Left kidney (tissue), 1 donor: ENCODE measurements at regions not wholly inside any gene's neighbourhood (a gene's known extent, or its start where the extent isn't known, plus 50 kb on each side); places are given as distances from the start of the nearest gene placed in this dataset.
"Not testable (repeated sequence)": the region's sequence is repeated elsewhere in the genome, so short reads cannot be mapped to it uniquely, and the experiment has no call there.

Experiments used
- DNase-seq: peaks from one replicate; pipeline ENCODE4 v3.0.0-alpha.2; 2013

- DNase-seq: no peak
Observed at GRCh38 chr4:106588891-106589290, 220.3 kb upstream of the GIMD1 start.

GRCh38 chr4:106587558-106587957, 219.0 kb upstream of the GIMD1 start:
- no peak for DNase-seq

- DNase-seq: no peak
Observed at GRCh38 chr4:106585915-106586349, 217.4 kb upstream of the GIMD1 start.

- DNase-seq: no peak
Observed at GRCh38 chr4:106584337-106584989, 215.9 kb upstream of the GIMD1 start.

GRCh38 chr4:106583567-106583966, 215.0 kb upstream of the GIMD1 start:
- DNase-seq: no peak

GRCh38 chr4:106583108-106583507, 214.5 kb upstream of the GIMD1 start:
- no peak for DNase-seq

GRCh38 chr4:106582103-106582502, 213.5 kb upstream of the GIMD1 start:
- no peak for DNase-seq

GRCh38 chr4:106579236-106579635, 210.7 kb upstream of the GIMD1 start:
- no peak for DNase-seq

- DNase-seq: no peak
Observed at GRCh38 chr4:106569146-106570031, 200.8 kb upstream of the GIMD1 start.

- DNase-seq: no peak
Observed at GRCh38 chr4:106565727-106566126, 197.1 kb upstream of the GIMD1 start.

GRCh38 chr4:106563637-106564036, 195.1 kb upstream of the GIMD1 start:
- not testable (repeated sequence) for DNase-seq

GRCh38 chr4:106551724-106552123, 183.1 kb upstream of the GIMD1 start:
- DNase-seq: no peak

- no peak for DNase-seq
Observed at GRCh38 chr4:106548446-106549044, 180.0 kb upstream of the GIMD1 start.

- DNase-seq: no peak
Observed at GRCh38 chr4:106546370-106546769, 177.8 kb upstream of the GIMD1 start.

- DNase-seq: not testable (repeated sequence)
Observed at GRCh38 chr4:106542609-106543008, 174.0 kb upstream of the GIMD1 start.

GRCh38 chr4:106541253-106541652, 172.7 kb upstream of the GIMD1 start:
- DNase-seq: no peak

- DNase-seq: no peak
Observed at GRCh38 chr4:106530821-106531220, 162.2 kb upstream of the GIMD1 start.

GRCh38 chr4:106530024-106530361, 161.4 kb upstream of the GIMD1 start:
- DNase-seq: no peak

- DNase-seq: no peak
Observed at GRCh38 chr4:106529348-106530023, 160.9 kb upstream of the GIMD1 start.

GRCh38 chr4:106527316-106527715, 158.7 kb upstream of the GIMD1 start:
- DNase-seq: no peak

- DNase-seq: not testable (repeated sequence)
Observed at GRCh38 chr4:106525425-106525824, 156.8 kb upstream of the GIMD1 start.

GRCh38 chr4:106524772-106525171, 156.2 kb upstream of the GIMD1 start:
- DNase-seq: not testable (repeated sequence)

- no peak for DNase-seq
Observed at GRCh38 chr4:106522839-106523238, 154.3 kb upstream of the GIMD1 start.
